ENCODE measurements at regions not wholly inside any gene's neighbourhood (a gene's known extent, or its start where the extent isn't known, plus 50 kb on each side); places are given as distances from the start of the nearest gene placed in this dataset.

DNA sequence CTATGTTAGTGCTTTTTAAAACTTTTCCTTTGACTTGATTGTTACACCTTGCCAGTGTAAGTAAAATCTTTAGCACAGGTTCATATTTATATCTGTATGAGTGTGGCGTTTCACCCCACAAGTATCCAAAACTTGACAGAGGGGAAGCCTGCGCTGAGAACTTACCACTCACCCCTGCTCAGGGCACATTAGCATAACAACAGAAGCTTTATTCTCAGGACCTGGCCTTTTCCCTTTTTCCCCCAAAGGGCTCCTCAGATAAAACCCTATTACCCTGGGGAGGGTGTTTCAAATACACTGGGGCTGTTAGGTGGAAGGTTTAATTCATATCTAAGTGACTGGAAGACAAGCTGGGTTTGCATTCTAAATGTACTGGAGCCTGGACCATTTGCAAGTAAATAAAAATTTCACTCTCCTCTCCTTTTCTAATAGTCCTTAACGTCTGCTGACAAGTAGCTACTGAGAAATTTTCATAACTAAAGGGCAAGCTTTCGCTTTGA, 276.6 kb downstream of the RNF152 start:
- no peak for DNase-seq

DNA sequence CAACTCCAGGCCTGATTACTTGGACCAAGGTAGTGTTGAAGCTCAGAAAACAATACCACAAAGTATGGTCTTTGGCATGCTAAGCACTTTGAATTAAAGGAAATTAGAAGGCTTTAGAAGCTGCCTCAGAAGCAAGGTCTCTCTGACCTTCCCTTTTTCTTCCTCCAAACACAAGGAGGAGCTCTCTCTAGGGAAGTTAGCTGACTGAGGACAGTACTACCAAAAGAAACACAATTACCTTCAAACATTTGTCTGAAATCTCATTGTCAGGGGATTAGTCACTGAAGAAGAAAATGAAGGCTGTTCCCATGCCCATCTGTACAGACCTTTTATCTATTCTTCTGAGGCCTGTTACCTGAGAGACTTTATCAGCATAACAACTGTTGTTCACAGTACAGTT, 279.3 kb downstream of the CDH20 start:
- no peak for DNase-seq

DNA sequence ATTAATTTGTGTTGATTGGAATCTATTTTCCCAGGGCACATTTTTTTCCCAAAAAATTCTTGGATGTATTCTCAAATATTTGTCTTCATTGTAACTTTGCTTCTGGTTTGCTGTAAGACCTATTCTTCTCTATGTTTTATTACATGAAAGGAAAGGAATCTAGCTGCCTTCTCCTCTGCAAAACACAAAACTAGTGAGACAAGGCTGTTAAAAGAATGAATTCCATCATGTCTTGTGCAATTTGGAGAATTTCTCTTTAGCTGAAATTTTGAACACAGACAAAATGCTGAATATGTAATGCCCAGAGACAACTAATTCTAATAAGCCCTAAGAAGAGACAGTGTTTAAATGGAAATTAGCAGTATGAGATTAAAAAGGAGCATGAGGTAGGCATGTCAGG, 275.9 kb downstream of the CDH20 start:
- no peak for DNase-seq

DNA sequence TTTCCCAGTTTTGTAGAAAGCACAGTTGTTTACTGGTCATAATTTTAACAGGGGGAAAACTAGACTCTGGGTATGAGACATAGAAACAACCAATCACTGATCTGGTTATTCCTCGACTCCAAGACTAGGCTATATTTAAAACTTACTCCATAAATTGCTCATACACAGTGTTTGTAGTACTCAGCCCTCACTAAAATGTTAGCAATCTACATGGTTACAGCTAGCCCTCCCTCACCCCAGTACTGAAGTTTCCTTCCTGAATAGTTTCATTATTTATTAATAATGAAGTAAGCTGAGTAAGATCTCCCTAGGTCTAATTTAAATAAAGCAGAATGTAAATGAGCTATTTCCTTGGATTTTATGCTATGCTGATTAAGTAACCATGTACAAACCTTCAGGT, 275.1 kb downstream of the CDH20 start:
- DNase-seq, result no peak

DNA sequence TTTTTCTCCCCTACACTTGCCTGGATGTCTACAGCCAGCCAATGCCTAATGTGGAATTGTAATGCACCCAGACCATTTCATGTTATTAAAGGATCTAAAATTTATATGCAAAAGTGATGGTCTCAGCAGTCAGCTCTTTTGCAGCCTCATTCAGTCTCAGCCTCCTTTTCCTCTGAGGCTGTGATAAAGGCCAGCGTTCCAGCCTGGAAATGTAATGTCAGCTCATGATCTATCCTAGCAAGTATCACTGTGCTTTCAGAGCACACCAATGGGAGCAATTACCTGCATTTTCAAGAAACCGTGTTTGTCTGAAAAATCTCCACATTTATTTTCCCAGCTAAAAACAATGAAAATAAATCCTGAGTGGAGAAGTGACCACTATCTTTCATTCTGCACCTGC, 274.6 kb downstream of the CDH20 start:
- DNase-seq, result no peak

DNA sequence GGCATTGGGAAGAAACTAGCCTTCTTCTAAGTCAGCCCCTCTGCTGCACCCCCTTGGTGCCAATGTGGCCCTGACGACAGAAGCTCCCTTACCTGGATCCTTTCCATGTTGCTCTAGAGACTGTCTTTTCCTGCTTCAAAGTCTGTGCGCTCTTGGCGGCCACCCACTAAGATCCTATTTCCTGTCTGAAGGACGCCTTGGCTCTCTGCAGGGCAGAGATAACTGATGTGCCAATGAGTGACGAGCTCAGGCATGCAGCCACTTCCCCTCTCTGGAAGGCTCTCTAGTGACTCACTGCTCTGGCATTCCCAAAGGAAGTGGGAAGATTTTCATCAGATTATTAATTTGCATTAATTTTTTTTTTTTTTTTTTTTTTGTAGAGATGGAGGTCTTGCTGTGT, 273.5 kb downstream of the CDH20 start:
- DNase-seq, result no peak

DNA sequence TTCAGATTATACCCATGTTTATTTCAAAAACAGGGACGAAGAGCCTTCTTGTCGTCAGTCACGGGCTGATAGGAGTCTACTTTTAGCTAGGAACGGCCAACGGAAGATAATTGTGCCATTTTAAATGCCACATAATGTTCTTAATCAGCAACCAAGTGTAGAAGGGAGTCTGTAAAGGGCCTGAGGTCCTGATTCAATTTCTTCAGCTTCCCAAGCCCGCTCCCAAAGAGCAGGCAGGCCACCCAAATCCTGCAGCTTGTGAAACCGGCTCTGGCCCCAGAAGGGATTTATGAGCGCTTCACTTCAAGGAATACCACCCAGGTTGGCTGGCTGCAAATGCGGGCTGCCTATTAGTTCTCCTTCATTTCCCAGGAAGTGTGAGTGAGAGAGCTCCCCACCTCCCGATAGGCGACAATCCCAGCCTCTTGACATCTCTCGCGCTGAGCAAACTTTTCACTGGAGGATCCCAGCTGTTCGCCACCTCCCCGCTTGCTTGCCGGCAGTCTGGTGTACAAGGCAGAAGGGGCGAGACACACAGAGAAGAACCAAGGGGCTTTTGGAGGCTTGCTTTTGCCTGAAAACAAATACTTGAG, 272.9 kb downstream of the CDH20 start:
- no peak for DNase-seq

DNA sequence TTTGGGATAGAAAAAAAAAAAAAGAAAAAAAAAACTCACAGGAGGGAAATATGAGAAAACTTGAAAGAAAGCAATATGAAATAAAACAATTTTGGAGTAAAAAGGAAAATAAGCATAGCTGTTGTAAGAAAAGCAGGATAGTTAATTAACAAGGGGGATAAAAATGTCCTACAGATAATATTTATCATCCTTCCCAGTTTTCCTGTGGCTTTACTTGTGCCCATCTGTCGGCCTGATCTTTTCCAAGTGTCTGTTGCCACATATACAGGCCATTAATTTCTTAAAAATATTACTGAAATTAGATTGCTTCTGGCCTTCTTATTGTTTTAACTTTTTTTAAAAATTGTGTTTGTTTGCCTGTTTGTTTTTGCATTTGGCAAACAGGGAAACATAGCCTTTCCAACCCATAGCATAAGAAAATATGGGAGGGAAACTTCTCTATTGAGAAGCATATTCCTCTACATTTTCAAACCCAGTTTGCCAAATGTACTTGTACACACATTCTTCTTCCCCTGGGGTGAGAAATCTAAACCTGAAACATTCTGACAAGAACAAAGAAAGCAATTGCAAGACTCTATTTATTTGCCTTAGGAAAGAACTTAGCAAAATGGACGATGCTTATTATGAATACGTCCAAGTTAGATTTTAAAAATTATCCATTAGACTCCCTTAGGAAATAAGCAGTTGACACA, 272.3 kb downstream of the CDH20 start:
- DNase-seq, result no peak
